Glutamatergic neuron (in vitro differentiated cells): ENCODE measurements at regions not wholly inside any gene's neighbourhood (a gene's known extent, or its start where the extent isn't known, plus 50 kb on each side); places are given as distances from the start of the nearest gene placed in this dataset.

Experiments
- DNase-seq: peaks from one replicate; pipeline ENCODE4 v3.0.0; 2022
- H3K27ac Mint-ChIP-seq: one replicate; pipeline ENCODE4 v1.8.0; 2020; ENCODE audit warnings: mild to moderate bottlenecking, mixed read lengths, inconsistent platforms; ENCODE audit not compliant: unreplicated experiment
- H3K27me3 Mint-ChIP-seq: one replicate; pipeline ENCODE4 v1.8.0; 2020; ENCODE audit warnings: mild to moderate bottlenecking, moderate library complexity, mixed read lengths, inconsistent platforms; ENCODE audit not compliant: unreplicated experiment
- H3K36me3 Mint-ChIP-seq: one replicate; pipeline ENCODE4 v1.8.0; 2020; ENCODE audit warnings: mild to moderate bottlenecking, mixed read lengths, inconsistent platforms; ENCODE audit not compliant: unreplicated experiment
- H3K4me1 Mint-ChIP-seq: one replicate; pipeline ENCODE4 v1.8.0; 2020; ENCODE audit warnings: mild to moderate bottlenecking, low read depth, mixed read lengths, inconsistent platforms; ENCODE audit not compliant: unreplicated experiment
- H3K4me3 Mint-ChIP-seq: one replicate; pipeline ENCODE4 v1.8.0; 2020; ENCODE audit warnings: mild to moderate bottlenecking, mixed read lengths, inconsistent platforms; ENCODE audit not compliant: unreplicated experiment
- H3K9me3 Mint-ChIP-seq: one replicate; pipeline ENCODE4 v1.8.0; 2020; ENCODE audit warnings: mild to moderate bottlenecking, moderate library complexity, mixed read lengths, inconsistent platforms; ENCODE audit not compliant: unreplicated experiment
- CTCF ChIP-seq: fragments of 200-600 bp; sonication (generic); IDR thresholded peaks from one replicate; pipeline ENCODE4 v1.5.0; 2021; ENCODE audit not compliant: partially characterized antibody, unreplicated experiment

GRCh38 chrX:40248822-40249221 lies 151.1 kb upstream of the BCOR start:
- Mint-ChIP-seq H3K4me1 (peaks cover 14% of the 10 kb centered on the region), H3K27me3 (no peaks in the 10 kb centered on the region), H3K36me3 (no peaks in the 10 kb centered on the region), H3K27ac (no peak overlapping the region), H3K9me3 (no peaks in the 10 kb centered on the region), H3K4me3 (no peak overlapping the region)
- TF ChIP-seq CTCF: no peak
- DNase-seq: no peak

- Mint-ChIP-seq H3K4me1 (peaks cover 14% of the 10 kb centered on the region), H3K4me3 (no peak overlapping the region), H3K27ac (no peak overlapping the region), H3K36me3 (no peaks in the 10 kb centered on the region), H3K9me3 (no peaks in the 10 kb centered on the region), H3K27me3 (no peaks in the 10 kb centered on the region)
- no peak for TF ChIP-seq CTCF
- DNase-seq: no peak
Observed at GRCh38 chrX:40247848-40248622, 150.3 kb upstream of the BCOR start.

GRCh38 chrX:40247382-40247781 lies 149.6 kb upstream of the BCOR start:
- TF ChIP-seq CTCF: no peak
- H3K9me3 Mint-ChIP-seq: no peaks in the 10 kb centered on the region
- no peaks in the 10 kb centered on the region for H3K27me3 Mint-ChIP-seq
- H3K27ac Mint-ChIP-seq: no peak overlapping the region
- peaks cover 14% of the 10 kb centered on the region for H3K4me1 Mint-ChIP-seq
- DNase-seq: no peak
- H3K36me3 Mint-ChIP-seq: no peaks in the 10 kb centered on the region
- H3K4me3 Mint-ChIP-seq: no peak overlapping the region

GRCh38 chrX:40245488-40246071 lies 147.8 kb upstream of the BCOR start:
- H3K4me1 Mint-ChIP-seq: peaks cover 14% of the 10 kb centered on the region
- no peak for TF ChIP-seq CTCF
- DNase-seq: no peak
- H3K4me3 Mint-ChIP-seq: no peak overlapping the region
- H3K27ac Mint-ChIP-seq: peak overlapping the region; percentile 41
- no peaks in the 10 kb centered on the region for H3K27me3 Mint-ChIP-seq
- H3K9me3 Mint-ChIP-seq: no peaks in the 10 kb centered on the region
- H3K36me3 Mint-ChIP-seq: no peaks in the 10 kb centered on the region

GRCh38 chrX:40244980-40245379 lies 147.2 kb upstream of the BCOR start:
- Mint-ChIP-seq H3K4me1 (peaks cover 14% of the 10 kb centered on the region), H3K9me3 (no peaks in the 10 kb centered on the region), H3K4me3 (peak overlapping the region; percentile 14), H3K27me3 (no peaks in the 10 kb centered on the region), H3K36me3 (no peaks in the 10 kb centered on the region), H3K27ac (peak overlapping the region; percentile 5)
- TF ChIP-seq CTCF: no peak
- peak; percentile 31 for DNase-seq
